Panc1 (cell line): ENCODE measurements at regions not wholly inside any gene's neighbourhood (a gene's known extent, or its start where the extent isn't known, plus 50 kb on each side); places are given as distances from the start of the nearest gene placed in this dataset.

Experiments used
- POLR2AphosphoS5 ChIP-seq: IDR thresholded peaks from 2 replicates; pipeline ENCODE4 v1.6.1; 2012; ENCODE audit warnings: mild to moderate bottlenecking, low read depth, low read length, moderate library complexity
- SIN3A ChIP-seq: IDR thresholded peaks from 2 replicates; pipeline ENCODE4 v1.6.1; 2012; ENCODE audit warnings: low read depth, mild to moderate bottlenecking, low read length, moderate library complexity, borderline replicate concordance; ENCODE audit not compliant: insufficient read depth
- TF ChIP-seq, protein P1 (sequence below): fragments of 450-650 bp; IDR thresholded peaks from 2 replicates; pipeline ENCODE4 v1.5.1; 2017; ENCODE audit warnings: mild to moderate bottlenecking
- TF ChIP-seq, protein P2 (sequence below), 2 experiments: IDR thresholded peaks; 2 replicates each; pipeline ENCODE4 v1.6.1; 2011 to 2012; ENCODE audit warnings: low read depth in 2 of 2, control low read depth in 1 of 2, low read length in 1 of 2, mild to moderate bottlenecking in 1 of 2, moderate library complexity in 1 of 2; ENCODE audit not compliant: insufficient read depth in 1 of 2

DNA sequence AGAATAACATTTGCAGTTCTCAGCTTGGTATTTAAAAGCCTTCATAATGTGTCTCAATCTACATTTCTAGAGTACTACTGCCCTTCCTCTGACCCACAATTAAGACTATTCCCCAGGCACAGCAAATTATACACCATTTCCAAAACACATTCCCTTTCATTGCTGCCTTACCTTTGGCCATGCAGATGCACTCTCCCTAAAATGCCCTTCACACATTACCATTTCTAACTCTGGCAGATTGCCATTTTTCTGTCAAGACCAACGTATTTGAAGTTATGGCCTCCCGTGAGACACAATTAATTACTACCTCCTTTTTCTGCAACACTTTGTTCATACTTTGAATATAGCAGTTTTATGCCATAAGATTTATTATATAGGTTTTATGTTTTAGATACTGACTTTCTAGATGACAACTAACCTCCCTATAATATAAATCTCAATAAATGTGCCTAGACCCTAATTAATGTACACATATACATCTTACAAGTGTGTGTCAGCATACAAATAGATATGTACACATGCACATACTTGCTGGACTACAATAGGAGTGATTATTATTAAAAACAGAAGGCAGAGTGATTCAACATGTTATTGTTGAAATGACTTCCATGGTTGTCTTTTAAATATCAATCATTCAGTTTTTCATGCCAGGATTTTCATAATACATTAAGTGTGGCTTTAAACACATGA lies 2902.5 kb downstream of the PCDH9 start:
- TF ChIP-seq, protein P1, sequence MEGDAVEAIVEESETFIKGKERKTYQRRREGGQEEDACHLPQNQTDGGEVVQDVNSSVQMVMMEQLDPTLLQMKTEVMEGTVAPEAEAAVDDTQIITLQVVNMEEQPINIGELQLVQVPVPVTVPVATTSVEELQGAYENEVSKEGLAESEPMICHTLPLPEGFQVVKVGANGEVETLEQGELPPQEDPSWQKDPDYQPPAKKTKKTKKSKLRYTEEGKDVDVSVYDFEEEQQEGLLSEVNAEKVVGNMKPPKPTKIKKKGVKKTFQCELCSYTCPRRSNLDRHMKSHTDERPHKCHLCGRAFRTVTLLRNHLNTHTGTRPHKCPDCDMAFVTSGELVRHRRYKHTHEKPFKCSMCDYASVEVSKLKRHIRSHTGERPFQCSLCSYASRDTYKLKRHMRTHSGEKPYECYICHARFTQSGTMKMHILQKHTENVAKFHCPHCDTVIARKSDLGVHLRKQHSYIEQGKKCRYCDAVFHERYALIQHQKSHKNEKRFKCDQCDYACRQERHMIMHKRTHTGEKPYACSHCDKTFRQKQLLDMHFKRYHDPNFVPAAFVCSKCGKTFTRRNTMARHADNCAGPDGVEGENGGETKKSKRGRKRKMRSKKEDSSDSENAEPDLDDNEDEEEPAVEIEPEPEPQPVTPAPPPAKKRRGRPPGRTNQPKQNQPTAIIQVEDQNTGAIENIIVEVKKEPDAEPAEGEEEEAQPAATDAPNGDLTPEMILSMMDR: no peak
- TF ChIP-seq SIN3A (no peak), POLR2AphosphoS5 (no peak)
- TF ChIP-seq, protein P2, sequence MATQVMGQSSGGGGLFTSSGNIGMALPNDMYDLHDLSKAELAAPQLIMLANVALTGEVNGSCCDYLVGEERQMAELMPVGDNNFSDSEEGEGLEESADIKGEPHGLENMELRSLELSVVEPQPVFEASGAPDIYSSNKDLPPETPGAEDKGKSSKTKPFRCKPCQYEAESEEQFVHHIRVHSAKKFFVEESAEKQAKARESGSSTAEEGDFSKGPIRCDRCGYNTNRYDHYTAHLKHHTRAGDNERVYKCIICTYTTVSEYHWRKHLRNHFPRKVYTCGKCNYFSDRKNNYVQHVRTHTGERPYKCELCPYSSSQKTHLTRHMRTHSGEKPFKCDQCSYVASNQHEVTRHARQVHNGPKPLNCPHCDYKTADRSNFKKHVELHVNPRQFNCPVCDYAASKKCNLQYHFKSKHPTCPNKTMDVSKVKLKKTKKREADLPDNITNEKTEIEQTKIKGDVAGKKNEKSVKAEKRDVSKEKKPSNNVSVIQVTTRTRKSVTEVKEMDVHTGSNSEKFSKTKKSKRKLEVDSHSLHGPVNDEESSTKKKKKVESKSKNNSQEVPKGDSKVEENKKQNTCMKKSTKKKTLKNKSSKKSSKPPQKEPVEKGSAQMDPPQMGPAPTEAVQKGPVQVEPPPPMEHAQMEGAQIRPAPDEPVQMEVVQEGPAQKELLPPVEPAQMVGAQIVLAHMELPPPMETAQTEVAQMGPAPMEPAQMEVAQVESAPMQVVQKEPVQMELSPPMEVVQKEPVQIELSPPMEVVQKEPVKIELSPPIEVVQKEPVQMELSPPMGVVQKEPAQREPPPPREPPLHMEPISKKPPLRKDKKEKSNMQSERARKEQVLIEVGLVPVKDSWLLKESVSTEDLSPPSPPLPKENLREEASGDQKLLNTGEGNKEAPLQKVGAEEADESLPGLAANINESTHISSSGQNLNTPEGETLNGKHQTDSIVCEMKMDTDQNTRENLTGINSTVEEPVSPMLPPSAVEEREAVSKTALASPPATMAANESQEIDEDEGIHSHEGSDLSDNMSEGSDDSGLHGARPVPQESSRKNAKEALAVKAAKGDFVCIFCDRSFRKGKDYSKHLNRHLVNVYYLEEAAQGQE (IDR thresholded peaks at IDR 0.05; ENCODE audit: insufficient read depth in 1 of 2, low read depth in 2 of 2, low read length in 1 of 2): no peak
